ENCODE measurements at regions not wholly inside any gene's neighbourhood (a gene's known extent, or its start where the extent isn't known, plus 50 kb on each side); places are given as distances from the start of the nearest gene placed in this dataset.

GRCh38 chr3:117193390-117193789 is 483.8 kb downstream of the TUSC7 start:
- TF ChIP-seq GATA3 (IDR thresholded peaks at IDR 0.05; ENCODE audit: low read depth, low read length) (no peak), GATA2 (IDR thresholded peaks at IDR 0.05; ENCODE audit: low read depth, low read length) (no peak)
